ENCODE measurements at regions not wholly inside any gene's neighbourhood (a gene's known extent, or its start where the extent isn't known, plus 50 kb on each side); places are given as distances from the start of the nearest gene placed in this dataset.

- H3K27me3 ChIP-seq, result no peaks in the 10 kb centered on the region
- H3K36me3 ChIP-seq, result no peaks in the 10 kb centered on the region
- no peaks in the 10 kb centered on the region for H3K4me1 ChIP-seq
- H3K4me3 ChIP-seq, result no peak overlapping the region
- TF ChIP-seq CTCF (IDR thresholded peaks at IDR 0.05) (no peak), EP300 (IDR thresholded peaks at IDR 0.05) (no peak), POLR2A (IDR thresholded peaks at IDR 0.05) (no peak)
- no peak overlapping the region for H3K27ac ChIP-seq
- no peak for DNase-seq (ENCODE audit: low spot score in 2 of 2)
- WGBS, 2 donors, result 92 to 94% methylated on average over 4 of the region's 4 CpGs
- peaks cover 0 to 6% (median 0%) of the 10 kb centered on the region in 4 donors for H3K9me3 ChIP-seq
Measured at GRCh38 chr3:72203105-72203504, 418.2 kb upstream of the PROK2 start.

GRCh38 chr3:72200332-72200731 lies 415.4 kb upstream of the PROK2 start:
- H3K4me1 ChIP-seq, result no peaks in the 10 kb centered on the region
- H3K9me3 ChIP-seq, result peaks cover 0 to 6% (median 0%) of the 10 kb centered on the region in 4 donors
- no peak overlapping the region for H3K27ac ChIP-seq
- no peaks in the 10 kb centered on the region for H3K36me3 ChIP-seq
- WGBS, 2 donors, result 95 to 100% methylated on average over 1 of the region's 1 CpG
- DNase-seq (ENCODE audit: low spot score in 2 of 2), result no peak
- TF ChIP-seq CTCF (IDR thresholded peaks at IDR 0.05) (no peak), POLR2A (IDR thresholded peaks at IDR 0.05) (no peak), EP300 (IDR thresholded peaks at IDR 0.05) (no peak)
- no peak overlapping the region for H3K4me3 ChIP-seq
- no peaks in the 10 kb centered on the region for H3K27me3 ChIP-seq

- Histone ChIP-seq H3K36me3 (no peaks in the 10 kb centered on the region), H3K9me3 (peaks cover 0 to 6% (median 0%) of the 10 kb centered on the region in 4 donors), H3K27me3 (no peaks in the 10 kb centered on the region), H3K4me1 (no peaks in the 10 kb centered on the region), H3K4me3 (no peak overlapping the region), H3K27ac (no peak overlapping the region)
- no peak for TF ChIP-seq EP300 (IDR thresholded peaks at IDR 0.05)
- TF ChIP-seq CTCF (IDR thresholded peaks at IDR 0.05), result no peak
- TF ChIP-seq POLR2A (IDR thresholded peaks at IDR 0.05), result no peak
- no peak for DNase-seq (ENCODE audit: low spot score in 2 of 2)
- 88 to 92% methylated on average over 3 of the region's 3 CpGs for WGBS, 2 donors
Measured at GRCh38 chr3:72199530-72199929, 414.6 kb upstream of the PROK2 start.

- WGBS, 2 donors, result 56 to 59% methylated on average over 6 of the region's 6 CpGs
- Histone ChIP-seq H3K4me3 (no peak overlapping the region), H3K9me3 (peaks cover 0 to 16% (median 2%) of the 10 kb centered on the region in 4 donors), H3K36me3 (no peaks in the 10 kb centered on the region), H3K27ac (no peak overlapping the region), H3K27me3 (no peaks in the 10 kb centered on the region), H3K4me1 (no peaks in the 10 kb centered on the region)
- DNase-seq (ENCODE audit: low spot score in 2 of 2), result no peak
- no peak for TF ChIP-seq CTCF (IDR thresholded peaks at IDR 0.05)
- TF ChIP-seq POLR2A (IDR thresholded peaks at IDR 0.05), result no peak
- no peak for TF ChIP-seq EP300 (IDR thresholded peaks at IDR 0.05)
Measured at GRCh38 chr3:72196377-72196929, 411.5 kb upstream of the PROK2 start.

- Histone ChIP-seq H3K4me3 (no peak overlapping the region), H3K9me3 (peaks cover 0 to 16% (median 3%) of the 10 kb centered on the region in 4 donors), H3K4me1 (no peaks in the 10 kb centered on the region), H3K27ac (no peak overlapping the region), H3K36me3 (no peaks in the 10 kb centered on the region), H3K27me3 (no peaks in the 10 kb centered on the region)
- WGBS, 2 donors, result 66 to 85% methylated on average over 3 of the region's 3 CpGs
- no peak for DNase-seq (ENCODE audit: low spot score in 2 of 2)
- TF ChIP-seq POLR2A (IDR thresholded peaks at IDR 0.05) (no peak), CTCF (IDR thresholded peaks at IDR 0.05) (no peak), EP300 (IDR thresholded peaks at IDR 0.05) (no peak)
Measured at GRCh38 chr3:72195895-72196294, 410.9 kb upstream of the PROK2 start.
